ENCODE measurements at regions not wholly inside any gene's neighbourhood (a gene's known extent, or its start where the extent isn't known, plus 50 kb on each side); places are given as distances from the start of the nearest gene placed in this dataset.

DNA sequence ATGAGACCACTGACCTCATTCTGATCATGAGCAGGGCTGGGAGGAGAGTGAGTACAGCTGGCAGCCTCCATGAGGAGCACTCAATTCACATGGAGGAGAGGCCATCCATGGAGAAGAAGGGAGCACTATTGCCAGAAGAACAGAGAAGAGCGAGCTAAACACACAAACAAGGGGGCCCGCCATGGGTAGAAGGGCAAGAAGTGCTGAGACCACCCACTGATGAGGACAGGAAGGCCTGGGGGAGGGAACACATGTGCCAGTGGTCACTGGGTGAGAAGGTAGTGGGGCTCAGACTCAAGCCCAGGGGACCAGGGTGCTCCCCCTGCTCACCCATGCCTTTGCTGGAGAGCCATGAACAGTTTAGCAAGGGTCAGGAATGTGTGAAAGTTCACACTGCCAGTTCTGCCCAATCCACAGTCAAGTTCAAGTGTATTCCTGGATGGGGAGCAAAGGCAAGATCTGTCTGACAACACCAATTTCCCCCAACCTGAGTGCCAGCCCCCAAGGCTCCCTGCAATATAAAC is 57.7 kb downstream of the TTC32 start:
- H3K36me3 ChIP-seq (ENCODE audit: low read depth), result no peaks in the 10 kb centered on the region
- H2AFZ ChIP-seq, result no peak overlapping the region
- no peak overlapping the region for H3K4me3 ChIP-seq
- TF ChIP-seq EZH2 (IDR thresholded peaks at IDR 0.05; ENCODE audit: insufficient read depth, poor library complexity, severe bottlenecking) (no peak), EZH2phosphoT487 (IDR thresholded peaks at IDR 0.05; ENCODE audit: insufficient read depth, low read depth) (no peak)
- no peaks in the 10 kb centered on the region for H3K9me3 ChIP-seq (ENCODE audit: low read depth)
- in situ Hi-C loops (cut with MboI), result no loop called here
- no peak overlapping the region for H3K9ac ChIP-seq
- no peak for DNase-seq
- H3K27me3 ChIP-seq (replicated peaks; ENCODE audit: insufficient read depth), result 0 out of 2 replicates have a peak, but pooled peaks cover 8% of the 10 kb centered on the region
- H4K20me1 ChIP-seq (ENCODE audit: insufficient read depth), result no peaks in the 10 kb centered on the region
- H3K4me1 ChIP-seq (ENCODE audit: insufficient read depth), result no peaks in the 10 kb centered on the region
- no peaks in the 10 kb centered on the region for H3K79me2 ChIP-seq (ENCODE audit: insufficient read depth)
- no peak overlapping the region for H3K4me2 ChIP-seq (ENCODE audit: unreplicated experiment)
- peaks cover under 1% of the 10 kb centered on the region; the same call in 1 of the 2 replicates for H3F3A ChIP-seq (ENCODE audit: insufficient read depth)
- no peaks in the 10 kb centered on the region; the same call in 1 of the 2 replicates for H3K9me2 ChIP-seq (ENCODE audit: insufficient read depth)
- no peak overlapping the region for H3K27ac ChIP-seq
- WGBS, 2 experiments (ENCODE audit: low coverage in 1 of 2, low lambda C conversion rate in 2 of 2, missing lambda C conversion rate in 2 of 2), result 91 to 97% methylated on average over 2 of the region's 2 CpGs

DNA sequence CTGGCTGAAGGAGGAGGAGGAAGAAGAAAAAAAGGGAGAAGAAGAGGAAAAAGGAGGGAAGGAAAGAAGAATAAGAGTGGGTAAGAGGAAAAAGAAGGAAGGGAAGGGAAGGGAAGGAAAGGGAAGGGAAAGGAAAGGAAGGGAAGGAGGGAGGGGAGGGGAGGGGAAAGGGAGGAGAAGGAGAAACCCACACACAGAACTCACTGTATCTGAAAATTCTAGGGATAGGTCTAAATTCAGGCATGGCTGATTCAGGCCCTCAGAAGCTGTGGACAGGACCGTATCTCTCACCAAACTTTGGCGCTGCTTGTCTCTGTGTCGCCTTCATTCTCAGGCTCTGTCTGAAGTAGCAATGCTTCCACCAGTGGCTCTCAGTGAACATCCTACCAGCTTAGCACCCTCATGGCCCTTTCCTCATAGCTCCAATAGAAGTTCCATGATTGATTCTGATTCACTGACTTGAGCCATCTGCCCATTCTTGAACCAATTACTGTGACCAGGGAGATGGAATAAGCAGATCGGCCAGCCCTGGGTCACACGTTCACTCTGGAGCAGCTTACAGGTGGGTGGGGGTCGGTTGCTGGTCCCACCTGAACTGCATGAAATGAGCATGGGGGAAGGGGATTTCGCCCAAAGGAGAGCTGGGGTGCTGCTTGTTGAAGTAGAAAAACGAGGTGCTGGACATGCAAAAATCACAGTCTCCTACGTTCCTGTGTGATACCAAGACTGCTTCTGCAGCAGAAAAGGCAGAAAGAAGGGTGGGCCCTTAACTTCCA is 59.7 kb downstream of the TTC32 start:
- 0 out of 2 replicates have a peak, but pooled peaks cover 8% of the 10 kb centered on the region for H3K27me3 ChIP-seq (replicated peaks; ENCODE audit: insufficient read depth)
- H3K36me3 ChIP-seq (ENCODE audit: low read depth), result no peaks in the 10 kb centered on the region
- H3K9me2 ChIP-seq (ENCODE audit: insufficient read depth), result no peaks in the 10 kb centered on the region; the same call in 1 of the 2 replicates
- no peaks in the 10 kb centered on the region for H3K9me3 ChIP-seq (ENCODE audit: low read depth)
- DNase-seq, result no peak
- TF ChIP-seq EZH2 (IDR thresholded peaks at IDR 0.05; ENCODE audit: insufficient read depth, poor library complexity, severe bottlenecking) (no peak), EZH2phosphoT487 (IDR thresholded peaks at IDR 0.05; ENCODE audit: insufficient read depth, low read depth) (no peak)
- no peak overlapping the region for H3K4me2 ChIP-seq (ENCODE audit: unreplicated experiment)
- no peak overlapping the region for H3K4me3 ChIP-seq
- no peak overlapping the region for H3K27ac ChIP-seq
- peaks cover 6% of the 10 kb centered on the region; the same call in 1 of the 2 replicates for H3F3A ChIP-seq (ENCODE audit: insufficient read depth)
- no peaks in the 10 kb centered on the region for H3K79me2 ChIP-seq (ENCODE audit: insufficient read depth)
- WGBS, 2 experiments (ENCODE audit: low coverage in 1 of 2, low lambda C conversion rate in 2 of 2, missing lambda C conversion rate in 2 of 2), result 75 to 80% methylated on average over 9 of the region's 9 CpGs
- no peaks in the 10 kb centered on the region for H4K20me1 ChIP-seq (ENCODE audit: insufficient read depth)
- H3K9ac ChIP-seq, result no peak overlapping the region
- in situ Hi-C loops (cut with MboI), result no loop called here
- H2AFZ ChIP-seq, result no peak overlapping the region
- H3K4me1 ChIP-seq (ENCODE audit: insufficient read depth), result no peaks in the 10 kb centered on the region

DNA sequence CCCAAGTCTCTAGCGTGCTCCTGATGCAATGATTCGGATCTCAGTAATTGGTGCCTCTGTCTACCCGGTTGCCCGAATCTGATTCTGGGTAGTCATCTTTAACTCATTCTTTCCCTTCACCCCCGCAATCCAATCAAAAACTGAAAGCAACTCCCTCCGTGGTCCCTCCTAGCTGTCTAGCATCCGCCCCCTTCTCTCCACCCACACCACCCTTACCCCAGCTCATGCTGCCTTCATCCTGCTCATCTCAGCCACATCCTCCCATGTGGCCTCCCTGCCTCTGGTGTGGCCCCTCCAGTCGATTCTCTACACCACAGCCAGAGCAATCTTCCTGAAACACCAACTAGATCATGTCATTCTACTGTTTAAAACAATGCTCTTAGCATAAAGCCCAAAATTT is 62.3 kb downstream of the TTC32 start:
- Histone ChIP-seq H3K9ac (no peak overlapping the region), H3K4me2 (ENCODE audit: unreplicated experiment) (no peak overlapping the region), H2AFZ (no peak overlapping the region), H3K9me2 (ENCODE audit: insufficient read depth) (no peaks in the 10 kb centered on the region; the same call in 1 of the 2 replicates), H3K36me3 (ENCODE audit: low read depth) (no peaks in the 10 kb centered on the region), H3K4me3 (no peak overlapping the region), H3K27me3 (replicated peaks; ENCODE audit: insufficient read depth) (no peaks in the 10 kb centered on the region), H3K79me2 (ENCODE audit: insufficient read depth) (no peaks in the 10 kb centered on the region), H3K9me3 (ENCODE audit: low read depth) (no peaks in the 10 kb centered on the region), H4K20me1 (ENCODE audit: insufficient read depth) (no peaks in the 10 kb centered on the region), H3F3A (ENCODE audit: insufficient read depth) (peaks cover 6% of the 10 kb centered on the region; the same call in 1 of the 2 replicates), H3K4me1 (ENCODE audit: insufficient read depth) (no peaks in the 10 kb centered on the region), H3K27ac (no peak overlapping the region)
- in situ Hi-C loops (cut with MboI), result no loop called here
- WGBS, 2 experiments (ENCODE audit: low coverage in 1 of 2, low lambda C conversion rate in 2 of 2, missing lambda C conversion rate in 2 of 2), result 89 to 93% methylated on average over 8 of the region's 8 CpGs
- no peak for TF ChIP-seq EZH2 (IDR thresholded peaks at IDR 0.05; ENCODE audit: insufficient read depth, poor library complexity, severe bottlenecking)
- TF ChIP-seq EZH2phosphoT487 (IDR thresholded peaks at IDR 0.05; ENCODE audit: insufficient read depth, low read depth), result no peak
- DNase-seq, result no peak

DNA sequence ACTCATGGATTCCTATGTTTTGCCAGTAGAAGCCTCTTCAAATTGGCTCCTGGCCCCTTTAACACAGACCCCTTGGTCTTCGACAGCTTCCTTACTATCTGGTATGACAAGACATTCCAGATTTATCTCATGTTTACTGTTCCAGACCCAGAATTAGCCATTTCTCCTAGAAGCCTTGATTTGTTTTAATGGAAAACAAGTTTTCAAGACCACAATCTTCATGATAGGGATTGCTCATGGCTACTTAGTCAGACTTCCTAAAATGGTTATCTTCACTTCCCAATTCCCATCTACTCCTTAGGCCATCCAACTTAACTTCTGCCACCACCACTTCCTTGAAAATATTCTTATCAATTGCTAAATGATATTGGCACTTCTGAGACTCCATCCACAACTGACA is 63.2 kb downstream of the TTC32 start:
- Histone ChIP-seq H3K4me2 (ENCODE audit: unreplicated experiment) (no peak overlapping the region), H3K4me3 (no peak overlapping the region), H4K20me1 (ENCODE audit: insufficient read depth) (no peaks in the 10 kb centered on the region), H2AFZ (no peak overlapping the region), H3K36me3 (ENCODE audit: low read depth) (no peaks in the 10 kb centered on the region), H3K4me1 (ENCODE audit: insufficient read depth) (no peaks in the 10 kb centered on the region), H3K79me2 (ENCODE audit: insufficient read depth) (no peaks in the 10 kb centered on the region), H3F3A (ENCODE audit: insufficient read depth) (peaks cover 6% of the 10 kb centered on the region; the same call in 1 of the 2 replicates), H3K9me3 (ENCODE audit: low read depth) (no peaks in the 10 kb centered on the region), H3K9ac (no peak overlapping the region), H3K9me2 (ENCODE audit: insufficient read depth) (no peaks in the 10 kb centered on the region; the same call in 1 of the 2 replicates), H3K27ac (no peak overlapping the region), H3K27me3 (replicated peaks; ENCODE audit: insufficient read depth) (no peaks in the 10 kb centered on the region)
- WGBS, 2 experiments (ENCODE audit: low coverage in 1 of 2, low lambda C conversion rate in 2 of 2, missing lambda C conversion rate in 2 of 2), result 36 to 47% methylated on average over 1 of the region's 1 CpG
- in situ Hi-C loops (cut with MboI), result no loop called here
- TF ChIP-seq EZH2 (IDR thresholded peaks at IDR 0.05; ENCODE audit: insufficient read depth, poor library complexity, severe bottlenecking) (no peak), EZH2phosphoT487 (IDR thresholded peaks at IDR 0.05; ENCODE audit: insufficient read depth, low read depth) (no peak)
- no peak for DNase-seq
